ENCODE measurements at regions not wholly inside any gene's neighbourhood (a gene's known extent, or its start where the extent isn't known, plus 50 kb on each side); places are given as distances from the start of the nearest gene placed in this dataset.
"Not testable (repeated sequence)": the region's sequence is repeated elsewhere in the genome, so short reads cannot be mapped to it uniquely, and the experiment has no call there.

DNA sequence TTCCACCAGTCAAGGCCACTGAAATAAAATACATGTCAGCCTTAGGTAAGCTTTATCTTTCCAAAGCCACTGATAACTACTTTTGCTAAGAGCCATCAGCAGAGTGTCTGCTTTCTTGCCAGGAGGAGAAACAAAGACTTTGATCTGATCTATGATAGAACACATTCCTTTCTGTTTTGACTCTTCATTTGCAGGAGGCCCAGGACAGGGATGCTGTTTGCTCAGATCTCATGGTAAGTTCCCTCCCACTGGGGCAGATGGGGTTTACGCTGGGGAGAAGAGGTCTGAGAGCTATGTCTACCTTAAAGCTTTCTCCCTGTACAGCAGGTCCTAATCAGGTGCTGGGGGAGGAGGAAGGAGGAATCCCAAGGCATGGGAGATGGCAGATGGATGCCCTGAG lies 497.6 kb downstream of the NTRK2 start:
- no peaks in the 10 kb centered on the region for H3K36me3 ChIP-seq
- H3K27me3 ChIP-seq (replicated peaks in 1 of 7) = no peaks in the 10 kb centered on the region
- H3K4me3 ChIP-seq = no peak overlapping the region
- no peak overlapping the region for H3K27ac ChIP-seq
- TF ChIP-seq POLR2A (IDR thresholded peaks at IDR 0.05) (no peak), POLR2AphosphoS5 (IDR thresholded peaks at IDR 0.05) (no peak)
- H3K4me1 ChIP-seq = no peaks in the 10 kb centered on the region
- 83 to 100% (median 92%) methylated on average over 1 of the region's 1 CpG for WGBS, 5 donors
- DNase-seq = no peak
- intact Hi-C loops (cut with DNase I; ENCODE audit: low total_unique reads) = no loop called here
- peaks cover 0 to 21% (median 4%) of the 10 kb centered on the region in 8 donors for H3K9me3 ChIP-seq

GRCh38 chr9:85163825-85164224 lies 494.3 kb downstream of the NTRK2 start:
- 69 to 83% (median 80%) methylated on average over 2 of the region's 2 CpGs for WGBS, 5 donors
- H3K27ac ChIP-seq = no peak overlapping the region
- TF ChIP-seq POLR2AphosphoS5 (IDR thresholded peaks at IDR 0.05) (no peak), POLR2A (IDR thresholded peaks at IDR 0.05) (no peak), CTCF (IDR thresholded peaks at IDR 0.05 in 8 of 11, conservative IDR thresholded peaks at IDR 0.05 in 3 of 11) (no peak)
- H3K36me3 ChIP-seq = no peaks in the 10 kb centered on the region
- peaks cover 0 to 12% (median 0%) of the 10 kb centered on the region in 8 donors for H3K9me3 ChIP-seq
- DNase-seq = no peak
- intact Hi-C loops (cut with DNase I; ENCODE audit: low total_unique reads) = no loop called here
- H3K4me1 ChIP-seq = no peaks in the 10 kb centered on the region
- no peak overlapping the region for H3K4me3 ChIP-seq
- H3K27me3 ChIP-seq (replicated peaks in 1 of 7) = no peaks in the 10 kb centered on the region

DNA sequence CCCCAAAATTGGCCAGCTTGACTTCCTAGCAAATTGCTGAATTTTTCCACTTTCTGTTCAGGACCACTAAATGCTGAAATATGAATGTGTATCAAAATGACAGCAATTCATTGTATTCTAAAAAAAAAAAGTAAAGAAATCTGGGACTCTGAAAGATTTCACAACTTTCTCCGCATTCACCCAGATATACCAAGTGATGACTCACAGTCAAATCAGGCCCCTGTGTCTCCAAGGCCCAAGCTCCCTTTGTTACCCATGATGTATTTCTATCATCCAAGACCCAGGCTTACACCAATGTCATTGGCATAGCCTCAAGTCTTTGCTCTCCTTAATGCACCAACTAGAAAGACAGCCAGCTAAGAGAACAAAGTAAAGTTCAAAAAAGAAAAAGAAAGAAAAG lies 493.9 kb downstream of the NTRK2 start:
- H3K36me3 ChIP-seq = no peaks in the 10 kb centered on the region
- 73 to 97% (median 87%) methylated on average over 1 of the region's 1 CpG for WGBS, 5 donors
- H3K27me3 ChIP-seq (replicated peaks in 1 of 7) = no peaks in the 10 kb centered on the region
- no peak for DNase-seq
- H3K4me1 ChIP-seq = no peaks in the 10 kb centered on the region
- H3K27ac ChIP-seq = no peak overlapping the region
- H3K9me3 ChIP-seq = peaks cover 0 to 12% (median 0%) of the 10 kb centered on the region in 8 donors
- H3K4me3 ChIP-seq = no peak overlapping the region
- intact Hi-C loops (cut with DNase I; ENCODE audit: low total_unique reads) = no loop called here
- TF ChIP-seq POLR2A (IDR thresholded peaks at IDR 0.05) (no peak), POLR2AphosphoS5 (IDR thresholded peaks at IDR 0.05) (no peak)

GRCh38 chr9:85162822-85163221 lies 493.3 kb downstream of the NTRK2 start:
- intact Hi-C loops (cut with DNase I; ENCODE audit: low total_unique reads) = no loop called here
- WGBS, 5 donors = 54 to 98% (median 59%) methylated on average over 3 of the region's 3 CpGs
- H3K4me3 ChIP-seq = no peak overlapping the region
- H3K9me3 ChIP-seq = peaks cover 0 to 12% (median 0%) of the 10 kb centered on the region in 8 donors
- H3K4me1 ChIP-seq = no peaks in the 10 kb centered on the region
- H3K27me3 ChIP-seq (replicated peaks in 1 of 7) = no peaks in the 10 kb centered on the region
- no peak for TF ChIP-seq POLR2AphosphoS5 (IDR thresholded peaks at IDR 0.05)
- TF ChIP-seq POLR2A (IDR thresholded peaks at IDR 0.05) = no peak
- TF ChIP-seq CTCF (IDR thresholded peaks at IDR 0.05 in 8 of 11, conservative IDR thresholded peaks at IDR 0.05 in 3 of 11) = no peak
- H3K36me3 ChIP-seq = no peaks in the 10 kb centered on the region
- no peak overlapping the region for H3K27ac ChIP-seq
- DNase-seq = no peak

DNA sequence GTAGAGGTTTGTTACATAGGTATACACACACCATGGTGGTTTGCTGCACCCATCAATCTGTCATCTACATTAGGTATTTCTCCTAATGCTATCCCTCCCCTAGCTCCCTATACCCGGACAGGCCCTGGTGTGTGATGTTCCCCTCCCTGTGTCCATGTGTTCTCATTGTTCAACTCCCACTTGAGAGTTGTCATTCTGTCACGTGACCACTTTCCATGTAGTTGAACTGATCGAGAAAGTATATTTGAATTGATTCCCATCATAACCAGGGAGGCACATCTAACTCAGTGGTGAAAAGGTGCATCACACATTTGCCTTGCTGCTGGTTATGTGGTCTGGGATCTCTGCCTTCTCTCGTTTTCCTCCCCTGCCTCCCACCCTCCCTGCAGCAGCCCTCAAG lies 491.4 kb downstream of the NTRK2 start:
- H3K36me3 ChIP-seq; H3K27me3 ChIP-seq (replicated peaks in 1 of 7); DNase-seq; H3K27ac ChIP-seq; H3K4me3 ChIP-seq; intact Hi-C loops (cut with DNase I; ENCODE audit: low total_unique reads); H3K4me1 ChIP-seq: not testable (repeated sequence)
- peaks cover 0 to 12% (median 0%) of the 10 kb centered on the region in 8 donors for H3K9me3 ChIP-seq
- WGBS, 5 donors = 73 to 81% (median 77%) methylated on average over 1 to 4 of the region's 4 CpGs

- H3K27ac ChIP-seq = no peak overlapping the region
- H3K4me1 ChIP-seq = no peaks in the 10 kb centered on the region
- H3K9me3 ChIP-seq = peaks cover 0 to 12% (median 0%) of the 10 kb centered on the region in 8 donors
- no peaks in the 10 kb centered on the region for H3K27me3 ChIP-seq (replicated peaks in 1 of 7)
- H3K4me3 ChIP-seq = no peak overlapping the region
- intact Hi-C loops (cut with DNase I; ENCODE audit: low total_unique reads) = no loop called here
- no peaks in the 10 kb centered on the region for H3K36me3 ChIP-seq
- DNase-seq = no peak
- TF ChIP-seq CTCF (IDR thresholded peaks at IDR 0.05 in 8 of 11, conservative IDR thresholded peaks at IDR 0.05 in 3 of 11) = no peak
- TF ChIP-seq POLR2A (IDR thresholded peaks at IDR 0.05) = no peak
- no peak for TF ChIP-seq POLR2AphosphoS5 (IDR thresholded peaks at IDR 0.05)
Measured at GRCh38 chr9:85158512-85158911, 489.0 kb downstream of the NTRK2 start.

Data from spleen (tissue), 11 donors.